ENCODE measurements at regions not wholly inside any gene's neighbourhood (a gene's known extent, or its start where the extent isn't known, plus 50 kb on each side); places are given as distances from the start of the nearest gene placed in this dataset.

GRCh38 chr12:24304285-24304684 lies 354.8 kb upstream of the SOX5 start:
- Histone ChIP-seq H3K9me3 (ENCODE audit: low read length) (no peaks in the 10 kb centered on the region), H3K4me1 (ENCODE audit: insufficient read depth, low read length, severe bottlenecking) (no peaks in the 10 kb centered on the region), H3K4me3 (ENCODE audit: low read depth, low read length, poor library complexity, severe bottlenecking) (no peak overlapping the region), H3K9me2 (ENCODE audit: low read depth, low read length) (no peaks in the 10 kb centered on the region), H4K20me1 (ENCODE audit: insufficient read depth, low read length) (no peaks in the 10 kb centered on the region), H3K79me2 (ENCODE audit: insufficient read depth, low read length) (no peaks in the 10 kb centered on the region), H3K9ac (ENCODE audit: low read length) (no peak overlapping the region), H3F3A (ENCODE audit: insufficient read depth, low read length) (no peaks in the 10 kb centered on the region), H3K36me3 (ENCODE audit: insufficient read depth, low read length) (no peaks in the 10 kb centered on the region), H3K27ac (ENCODE audit: low read depth, low read length, poor library complexity, severe bottlenecking) (no peak overlapping the region), H3K4me2 (ENCODE audit: low read length) (no peak overlapping the region), H2AFZ (ENCODE audit: low read length) (no peak overlapping the region), H3K27me3 (ENCODE audit: insufficient read depth, low read length) (no peaks in the 10 kb centered on the region)
- TF ChIP-seq EZH2 (IDR thresholded peaks at IDR 0.05; ENCODE audit: borderline replicate concordance, low read length) (no peak), CTCF (IDR thresholded peaks at IDR 0.05; ENCODE audit: low read length) (no peak)

GRCh38 chr12:24302708-24303107 lies 353.2 kb upstream of the SOX5 start:
- Histone ChIP-seq H3K9me2 (ENCODE audit: low read depth, low read length) (no peaks in the 10 kb centered on the region), H3K79me2 (ENCODE audit: insufficient read depth, low read length) (no peaks in the 10 kb centered on the region), H2AFZ (ENCODE audit: low read length) (no peak overlapping the region), H3K36me3 (ENCODE audit: insufficient read depth, low read length) (no peaks in the 10 kb centered on the region), H3K4me2 (ENCODE audit: low read length) (no peak overlapping the region), H3K4me3 (ENCODE audit: low read depth, low read length, poor library complexity, severe bottlenecking) (no peak overlapping the region), H4K20me1 (ENCODE audit: insufficient read depth, low read length) (no peaks in the 10 kb centered on the region), H3K4me1 (ENCODE audit: insufficient read depth, low read length, severe bottlenecking) (no peaks in the 10 kb centered on the region), H3K9me3 (ENCODE audit: low read length) (no peaks in the 10 kb centered on the region), H3K9ac (ENCODE audit: low read length) (no peak overlapping the region), H3K27me3 (ENCODE audit: insufficient read depth, low read length) (no peaks in the 10 kb centered on the region), H3F3A (ENCODE audit: insufficient read depth, low read length) (no peaks in the 10 kb centered on the region), H3K27ac (ENCODE audit: low read depth, low read length, poor library complexity, severe bottlenecking) (no peak overlapping the region)
- TF ChIP-seq CTCF (IDR thresholded peaks at IDR 0.05; ENCODE audit: low read length) (no peak), EZH2 (IDR thresholded peaks at IDR 0.05; ENCODE audit: borderline replicate concordance, low read length) (no peak)

- H3K4me2 ChIP-seq (ENCODE audit: low read length), result no peak overlapping the region
- no peaks in the 10 kb centered on the region for H4K20me1 ChIP-seq (ENCODE audit: insufficient read depth, low read length)
- no peak overlapping the region for H3K27ac ChIP-seq (ENCODE audit: low read depth, low read length, poor library complexity, severe bottlenecking)
- TF ChIP-seq EZH2 (IDR thresholded peaks at IDR 0.05; ENCODE audit: borderline replicate concordance, low read length) (no peak), CTCF (IDR thresholded peaks at IDR 0.05; ENCODE audit: low read length) (no peak)
- H3K9ac ChIP-seq (ENCODE audit: low read length), result no peak overlapping the region
- H3K4me3 ChIP-seq (ENCODE audit: low read depth, low read length, poor library complexity, severe bottlenecking), result no peak overlapping the region
- H3K36me3 ChIP-seq (ENCODE audit: insufficient read depth, low read length), result no peaks in the 10 kb centered on the region
- H3F3A ChIP-seq (ENCODE audit: insufficient read depth, low read length), result no peaks in the 10 kb centered on the region
- no peak overlapping the region for H2AFZ ChIP-seq (ENCODE audit: low read length)
- no peaks in the 10 kb centered on the region for H3K9me3 ChIP-seq (ENCODE audit: low read length)
- H3K27me3 ChIP-seq (ENCODE audit: insufficient read depth, low read length), result no peaks in the 10 kb centered on the region
- H3K79me2 ChIP-seq (ENCODE audit: insufficient read depth, low read length), result no peaks in the 10 kb centered on the region
- no peaks in the 10 kb centered on the region for H3K4me1 ChIP-seq (ENCODE audit: insufficient read depth, low read length, severe bottlenecking)
- no peaks in the 10 kb centered on the region for H3K9me2 ChIP-seq (ENCODE audit: low read depth, low read length)
Measured at GRCh38 chr12:24297516-24297915, 348.0 kb upstream of the SOX5 start.
